ENCODE measurements at regions not wholly inside any gene's neighbourhood (a gene's known extent, or its start where the extent isn't known, plus 50 kb on each side); places are given as distances from the start of the nearest gene placed in this dataset.

DNA sequence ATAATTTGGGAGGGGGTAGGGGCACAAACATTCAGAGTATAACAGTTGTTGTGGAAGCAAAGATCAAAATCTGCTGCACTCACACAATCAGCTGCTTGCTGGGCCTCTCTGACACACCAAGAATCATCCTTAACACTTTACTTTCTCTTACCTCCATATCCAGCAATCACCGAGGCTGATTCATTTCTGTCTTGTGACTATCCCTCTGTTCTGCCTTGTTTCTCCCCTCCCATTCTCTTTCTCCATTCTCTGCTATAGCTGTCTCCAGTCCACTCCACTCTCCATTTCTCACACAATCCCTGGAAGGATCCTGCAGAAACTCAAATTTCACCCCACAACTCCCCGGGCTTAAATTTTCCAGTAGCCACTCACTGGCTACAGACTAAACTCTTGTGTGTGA lies 91.8 kb upstream of the NGF start:
- no peaks in the 10 kb centered on the region for H3K27me3 ChIP-seq (ENCODE audit: control insufficient read depth in 1 of 2, insufficient read depth in 1 of 2, low read length in 2 of 2)
- WGBS = 40% methylated on average over 2 of the region's 2 CpGs
- H3K9ac ChIP-seq (ENCODE audit: low read length) = peak overlapping the region; percentile 76
- H3K14ac ChIP-seq (ENCODE audit: low read length in 2 of 2) = no peak overlapping the region
- H3K27ac ChIP-seq (ENCODE audit: low read length, poor library complexity, severe bottlenecking) = no peak overlapping the region
- H3K4ac ChIP-seq (ENCODE audit: low read depth in 1 of 2, low read length in 2 of 2) = no peak overlapping the region
- H2BK5ac ChIP-seq (ENCODE audit: low read depth, low read length, poor library complexity, severe bottlenecking) = no peak overlapping the region
- no peak overlapping the region for H3K23ac ChIP-seq (ENCODE audit: low read length in 2 of 2)
- no peaks in the 10 kb centered on the region for H3K9me3 ChIP-seq (ENCODE audit: control insufficient read depth, low read length)
- H2BK15ac ChIP-seq (ENCODE audit: low read depth, poor library complexity, severe bottlenecking) = no peak overlapping the region
- no peak overlapping the region for H3K4me2 ChIP-seq (ENCODE audit: low read length, poor library complexity, severe bottlenecking)
- peaks cover 5% of the 10 kb centered on the region for H3K4me1 ChIP-seq (ENCODE audit: control insufficient read depth, insufficient read depth, low read depth, low read length)
- no peak overlapping the region for H2AFZ ChIP-seq (ENCODE audit: low read depth, low read length)
- H4K8ac ChIP-seq (ENCODE audit: low read length) = no peak overlapping the region
- H3K18ac ChIP-seq (ENCODE audit: low read depth in 1 of 2, low read length in 2 of 2) = no peak overlapping the region
- H3K36me3 ChIP-seq (ENCODE audit: control insufficient read depth in 1 of 2, insufficient read depth in 2 of 2, low read depth in 1 of 2, low read length in 2 of 2) = no peaks in the 10 kb centered on the region
- no peak overlapping the region for H2AK5ac ChIP-seq (ENCODE audit: low read length, severe bottlenecking)
- no peak overlapping the region for H4K91ac ChIP-seq (ENCODE audit: low read length)
- H2BK12ac ChIP-seq (ENCODE audit: low read length in 2 of 2) = no peak overlapping the region
- peak; percentile 70 for DNase-seq
- H3K79me1 ChIP-seq (replicated peaks; ENCODE audit: low read length, poor library complexity, severe bottlenecking) = no peaks in the 10 kb centered on the region
- H2BK120ac ChIP-seq (ENCODE audit: low read depth, low read length) = no peak overlapping the region
- H3K4me3 ChIP-seq (ENCODE audit: insufficient read depth in 1 of 2, low read depth in 1 of 2, low read length in 2 of 2) = no peak overlapping the region

DNA sequence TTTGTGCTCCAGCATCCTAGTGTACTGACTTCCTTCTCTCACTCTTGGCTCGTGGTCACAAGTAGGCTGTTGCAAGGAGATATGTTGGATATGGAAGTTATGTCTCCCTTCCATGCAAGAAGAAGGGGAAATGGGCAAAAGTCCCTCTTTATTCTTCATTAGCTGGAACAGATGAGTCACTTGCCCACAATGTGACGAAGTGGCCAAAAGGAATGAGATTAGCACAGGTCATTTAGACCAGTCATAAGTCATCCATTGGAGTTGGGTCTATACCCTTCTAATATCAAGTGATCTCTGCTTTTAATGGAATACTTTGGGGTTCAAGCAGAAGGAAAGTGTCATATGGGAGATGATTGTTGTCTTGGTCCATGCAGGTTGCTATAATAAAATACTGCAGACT lies 91.2 kb upstream of the NGF start:
- no peak overlapping the region for H4K91ac ChIP-seq (ENCODE audit: low read length)
- H3K4ac ChIP-seq (ENCODE audit: low read depth in 1 of 2, low read length in 2 of 2) = no peak overlapping the region
- no peaks in the 10 kb centered on the region for H3K27me3 ChIP-seq (ENCODE audit: control insufficient read depth in 1 of 2, insufficient read depth in 1 of 2, low read length in 2 of 2)
- H3K9me3 ChIP-seq (ENCODE audit: control insufficient read depth, low read length) = no peaks in the 10 kb centered on the region
- no peaks in the 10 kb centered on the region for H3K79me1 ChIP-seq (replicated peaks; ENCODE audit: low read length, poor library complexity, severe bottlenecking)
- no peak overlapping the region for H4K8ac ChIP-seq (ENCODE audit: low read length)
- H3K18ac ChIP-seq (ENCODE audit: low read depth in 1 of 2, low read length in 2 of 2) = no peak overlapping the region
- H2BK12ac ChIP-seq (ENCODE audit: low read length in 2 of 2) = no peak overlapping the region
- H2AFZ ChIP-seq (ENCODE audit: low read depth, low read length) = no peak overlapping the region
- H3K4me1 ChIP-seq (ENCODE audit: control insufficient read depth, insufficient read depth, low read depth, low read length) = peaks cover 5% of the 10 kb centered on the region
- DNase-seq = peak; percentile 69
- WGBS = 20% methylated on average over 2 of the region's 2 CpGs
- peak overlapping the region in 1 of 2 experiments; percentile 11 for H3K4me3 ChIP-seq (ENCODE audit: insufficient read depth in 1 of 2, low read depth in 1 of 2, low read length in 2 of 2)
- H3K9ac ChIP-seq (ENCODE audit: low read length) = peak overlapping the region; percentile 76
- H3K27ac ChIP-seq (ENCODE audit: low read length, poor library complexity, severe bottlenecking) = no peak overlapping the region
- H2BK5ac ChIP-seq (ENCODE audit: low read depth, low read length, poor library complexity, severe bottlenecking) = no peak overlapping the region
- H2AK5ac ChIP-seq (ENCODE audit: low read length, severe bottlenecking) = no peak overlapping the region
- H2BK120ac ChIP-seq (ENCODE audit: low read depth, low read length) = no peak overlapping the region
- H3K14ac ChIP-seq (ENCODE audit: low read length in 2 of 2) = no peak overlapping the region
- H3K4me2 ChIP-seq (ENCODE audit: low read length, poor library complexity, severe bottlenecking) = no peak overlapping the region
- H3K23ac ChIP-seq (ENCODE audit: low read length in 2 of 2) = no peak overlapping the region
- no peak overlapping the region for H2BK15ac ChIP-seq (ENCODE audit: low read depth, poor library complexity, severe bottlenecking)
- H3K36me3 ChIP-seq (ENCODE audit: control insufficient read depth in 1 of 2, insufficient read depth in 2 of 2, low read depth in 1 of 2, low read length in 2 of 2) = no peaks in the 10 kb centered on the region

DNA sequence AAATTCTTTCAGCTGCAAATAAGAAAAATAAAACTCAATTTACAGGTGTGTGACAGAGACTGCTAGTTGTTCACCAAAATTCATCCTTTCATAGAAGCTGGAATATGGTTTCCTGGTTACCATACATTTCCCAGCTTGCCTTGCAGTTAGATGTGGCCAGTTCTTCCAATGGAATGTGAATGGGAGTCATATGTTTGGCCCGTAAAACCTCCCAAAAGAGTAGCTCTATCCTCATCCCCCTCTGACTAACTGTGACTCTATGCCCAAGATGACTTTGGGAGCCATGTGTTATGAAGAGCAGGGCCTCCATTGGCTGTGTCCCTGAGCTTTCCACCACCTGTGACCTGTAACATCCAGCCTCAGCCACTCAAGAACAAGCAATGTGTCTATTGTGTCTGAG lies 90.6 kb upstream of the NGF start:
- Histone ChIP-seq H3K4me2 (ENCODE audit: low read length, poor library complexity, severe bottlenecking) (no peak overlapping the region), H3K23ac (ENCODE audit: low read length in 2 of 2) (no peak overlapping the region), H3K27ac (ENCODE audit: low read length, poor library complexity, severe bottlenecking) (no peak overlapping the region), H3K36me3 (ENCODE audit: control insufficient read depth in 1 of 2, insufficient read depth in 2 of 2, low read depth in 1 of 2, low read length in 2 of 2) (no peaks in the 10 kb centered on the region), H3K14ac (ENCODE audit: low read length in 2 of 2) (no peak overlapping the region), H4K8ac (ENCODE audit: low read length) (no peak overlapping the region), H3K27me3 (ENCODE audit: control insufficient read depth in 1 of 2, insufficient read depth in 1 of 2, low read length in 2 of 2) (no peaks in the 10 kb centered on the region), H2AK5ac (ENCODE audit: low read length, severe bottlenecking) (no peak overlapping the region), H2BK120ac (ENCODE audit: low read depth, low read length) (no peak overlapping the region), H3K79me1 (replicated peaks; ENCODE audit: low read length, poor library complexity, severe bottlenecking) (no peaks in the 10 kb centered on the region), H4K91ac (ENCODE audit: low read length) (no peak overlapping the region), H2BK5ac (ENCODE audit: low read depth, low read length, poor library complexity, severe bottlenecking) (no peak overlapping the region), H2BK12ac (ENCODE audit: low read length in 2 of 2) (no peak overlapping the region), H3K9ac (ENCODE audit: low read length) (peak overlapping the region; percentile 49), H3K4ac (ENCODE audit: low read depth in 1 of 2, low read length in 2 of 2) (no peak overlapping the region), H2BK15ac (ENCODE audit: low read depth, poor library complexity, severe bottlenecking) (no peak overlapping the region), H3K4me1 (ENCODE audit: control insufficient read depth, insufficient read depth, low read depth, low read length) (peaks cover 5% of the 10 kb centered on the region), H2AFZ (ENCODE audit: low read depth, low read length) (no peak overlapping the region), H3K4me3 (ENCODE audit: insufficient read depth in 1 of 2, low read depth in 1 of 2, low read length in 2 of 2) (no peak overlapping the region), H3K18ac (ENCODE audit: low read depth in 1 of 2, low read length in 2 of 2) (no peak overlapping the region), H3K9me3 (ENCODE audit: control insufficient read depth, low read length) (no peaks in the 10 kb centered on the region)
- 94% methylated on average over 1 of the region's 1 CpG for WGBS
- no peak for DNase-seq

DNA sequence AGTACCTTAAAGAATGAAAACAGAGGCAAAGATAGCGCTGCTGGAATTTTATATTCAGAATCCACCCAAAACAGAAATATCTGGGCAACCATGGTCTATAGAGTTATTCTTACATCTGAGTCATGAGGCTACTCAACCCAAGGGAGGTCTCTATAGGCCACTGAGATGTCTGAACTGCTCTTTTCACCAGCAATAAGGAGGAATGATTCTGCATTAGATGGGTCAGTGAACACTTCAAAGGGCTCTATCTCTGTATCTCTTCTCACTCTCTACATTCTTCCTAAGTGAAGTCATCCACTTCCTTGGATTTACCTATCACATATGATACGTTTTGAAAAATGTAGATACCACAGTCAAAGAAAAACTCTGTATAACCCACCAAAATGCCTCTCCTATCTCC lies 90.2 kb upstream of the NGF start:
- no peak overlapping the region for H2BK15ac ChIP-seq (ENCODE audit: low read depth, poor library complexity, severe bottlenecking)
- no peaks in the 10 kb centered on the region for H3K79me1 ChIP-seq (replicated peaks; ENCODE audit: low read length, poor library complexity, severe bottlenecking)
- H3K9me3 ChIP-seq (ENCODE audit: control insufficient read depth, low read length) = no peaks in the 10 kb centered on the region
- no peaks in the 10 kb centered on the region for H3K36me3 ChIP-seq (ENCODE audit: control insufficient read depth in 1 of 2, insufficient read depth in 2 of 2, low read depth in 1 of 2, low read length in 2 of 2)
- H4K91ac ChIP-seq (ENCODE audit: low read length) = no peak overlapping the region
- H3K18ac ChIP-seq (ENCODE audit: low read depth in 1 of 2, low read length in 2 of 2) = no peak overlapping the region
- no peak for DNase-seq
- H3K27me3 ChIP-seq (ENCODE audit: control insufficient read depth in 1 of 2, insufficient read depth in 1 of 2, low read length in 2 of 2) = no peaks in the 10 kb centered on the region
- no peak overlapping the region for H2AK5ac ChIP-seq (ENCODE audit: low read length, severe bottlenecking)
- WGBS = 70% methylated on average over 2 of the region's 2 CpGs
- H4K8ac ChIP-seq (ENCODE audit: low read length) = no peak overlapping the region
- no peak overlapping the region for H2BK120ac ChIP-seq (ENCODE audit: low read depth, low read length)
- H3K4me3 ChIP-seq (ENCODE audit: insufficient read depth in 1 of 2, low read depth in 1 of 2, low read length in 2 of 2) = no peak overlapping the region
- peaks cover 5% of the 10 kb centered on the region for H3K4me1 ChIP-seq (ENCODE audit: control insufficient read depth, insufficient read depth, low read depth, low read length)
- no peak overlapping the region for H3K27ac ChIP-seq (ENCODE audit: low read length, poor library complexity, severe bottlenecking)
- no peak overlapping the region for H3K14ac ChIP-seq (ENCODE audit: low read length in 2 of 2)
- H3K23ac ChIP-seq (ENCODE audit: low read length in 2 of 2) = no peak overlapping the region
- no peak overlapping the region for H3K4me2 ChIP-seq (ENCODE audit: low read length, poor library complexity, severe bottlenecking)
- no peak overlapping the region for H2BK5ac ChIP-seq (ENCODE audit: low read depth, low read length, poor library complexity, severe bottlenecking)
- H2AFZ ChIP-seq (ENCODE audit: low read depth, low read length) = no peak overlapping the region
- no peak overlapping the region for H3K4ac ChIP-seq (ENCODE audit: low read depth in 1 of 2, low read length in 2 of 2)
- H2BK12ac ChIP-seq (ENCODE audit: low read length in 2 of 2) = no peak overlapping the region
- H3K9ac ChIP-seq (ENCODE audit: low read length) = no peak overlapping the region

Measured in mesenchymal stem cell (in vitro differentiated cells and primary cell).